Glutamatergic neuron (in vitro differentiated cells): ENCODE measurements at regions not wholly inside any gene's neighbourhood (a gene's known extent, or its start where the extent isn't known, plus 50 kb on each side); places are given as distances from the start of the nearest gene placed in this dataset.
"Not testable (repeated sequence)": the region's sequence is repeated elsewhere in the genome, so short reads cannot be mapped to it uniquely, and the experiment has no call there.

Source experiments
- DNase-seq: peaks from one replicate; pipeline ENCODE4 v3.0.0; 2022
- H3K27ac Mint-ChIP-seq: one replicate; pipeline ENCODE4 v1.8.0; 2020; ENCODE audit warnings: mild to moderate bottlenecking, mixed read lengths, inconsistent platforms; ENCODE audit not compliant: unreplicated experiment
- H3K27me3 Mint-ChIP-seq: one replicate; pipeline ENCODE4 v1.8.0; 2020; ENCODE audit warnings: mild to moderate bottlenecking, moderate library complexity, mixed read lengths, inconsistent platforms; ENCODE audit not compliant: unreplicated experiment
- H3K36me3 Mint-ChIP-seq: one replicate; pipeline ENCODE4 v1.8.0; 2020; ENCODE audit warnings: mild to moderate bottlenecking, mixed read lengths, inconsistent platforms; ENCODE audit not compliant: unreplicated experiment
- H3K4me1 Mint-ChIP-seq: one replicate; pipeline ENCODE4 v1.8.0; 2020; ENCODE audit warnings: mild to moderate bottlenecking, low read depth, mixed read lengths, inconsistent platforms; ENCODE audit not compliant: unreplicated experiment
- H3K4me3 Mint-ChIP-seq: one replicate; pipeline ENCODE4 v1.8.0; 2020; ENCODE audit warnings: mild to moderate bottlenecking, mixed read lengths, inconsistent platforms; ENCODE audit not compliant: unreplicated experiment
- H3K9me3 Mint-ChIP-seq: one replicate; pipeline ENCODE4 v1.8.0; 2020; ENCODE audit warnings: mild to moderate bottlenecking, moderate library complexity, mixed read lengths, inconsistent platforms; ENCODE audit not compliant: unreplicated experiment
- TF ChIP-seq, protein P1 (sequence below): fragments of 200-600 bp; sonication (generic); IDR thresholded peaks from one replicate; pipeline ENCODE4 v1.5.0; 2021; ENCODE audit not compliant: partially characterized antibody, unreplicated experiment

DNA sequence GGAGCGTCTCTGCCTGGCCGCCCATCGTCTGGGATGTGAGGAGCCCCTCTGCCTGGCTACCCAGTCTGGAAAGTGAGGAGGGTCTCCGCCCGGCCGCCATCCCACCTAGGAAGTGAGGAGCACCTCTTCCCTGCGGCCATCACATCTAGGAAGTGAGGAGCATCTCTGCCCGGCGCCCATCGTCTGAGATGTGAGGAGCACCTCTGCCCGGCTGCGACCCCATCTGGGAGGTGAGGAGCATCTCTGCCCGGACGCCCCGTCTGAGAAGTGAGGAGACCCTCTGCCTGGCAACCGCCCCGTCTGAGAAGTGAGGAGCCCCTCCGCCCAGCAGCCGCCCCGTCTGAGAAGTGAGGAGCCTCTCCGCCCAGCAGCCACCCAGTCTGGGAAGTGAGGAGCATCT lies 84.5 kb downstream of the IDS start:
- H3K27me3 Mint-ChIP-seq, H3K27ac Mint-ChIP-seq, H3K9me3 Mint-ChIP-seq, DNase-seq, H3K4me3 Mint-ChIP-seq, H3K4me1 Mint-ChIP-seq, H3K36me3 Mint-ChIP-seq: not testable (repeated sequence)

DNA sequence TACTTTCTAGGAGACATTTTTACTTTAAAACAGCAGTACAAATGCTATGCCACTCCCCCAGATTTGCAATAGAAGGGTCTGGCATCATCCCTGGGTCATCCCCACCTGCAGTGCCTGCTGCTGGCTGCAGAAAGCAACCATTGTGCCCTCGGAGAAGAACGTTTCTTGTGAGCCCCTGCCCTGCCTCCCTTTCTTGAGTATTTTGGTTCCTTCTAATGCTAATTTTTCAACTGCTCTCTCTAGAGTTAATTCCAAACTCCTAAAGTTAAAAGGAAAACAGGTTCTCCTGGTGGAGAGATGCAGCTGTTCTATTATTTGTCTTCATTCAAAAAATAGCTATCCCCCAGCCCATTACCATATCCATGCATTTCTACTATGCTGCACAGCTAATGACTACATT lies 107.1 kb downstream of the IDS start:
- no peak overlapping the region for H3K4me3 Mint-ChIP-seq
- TF ChIP-seq, protein P1, sequence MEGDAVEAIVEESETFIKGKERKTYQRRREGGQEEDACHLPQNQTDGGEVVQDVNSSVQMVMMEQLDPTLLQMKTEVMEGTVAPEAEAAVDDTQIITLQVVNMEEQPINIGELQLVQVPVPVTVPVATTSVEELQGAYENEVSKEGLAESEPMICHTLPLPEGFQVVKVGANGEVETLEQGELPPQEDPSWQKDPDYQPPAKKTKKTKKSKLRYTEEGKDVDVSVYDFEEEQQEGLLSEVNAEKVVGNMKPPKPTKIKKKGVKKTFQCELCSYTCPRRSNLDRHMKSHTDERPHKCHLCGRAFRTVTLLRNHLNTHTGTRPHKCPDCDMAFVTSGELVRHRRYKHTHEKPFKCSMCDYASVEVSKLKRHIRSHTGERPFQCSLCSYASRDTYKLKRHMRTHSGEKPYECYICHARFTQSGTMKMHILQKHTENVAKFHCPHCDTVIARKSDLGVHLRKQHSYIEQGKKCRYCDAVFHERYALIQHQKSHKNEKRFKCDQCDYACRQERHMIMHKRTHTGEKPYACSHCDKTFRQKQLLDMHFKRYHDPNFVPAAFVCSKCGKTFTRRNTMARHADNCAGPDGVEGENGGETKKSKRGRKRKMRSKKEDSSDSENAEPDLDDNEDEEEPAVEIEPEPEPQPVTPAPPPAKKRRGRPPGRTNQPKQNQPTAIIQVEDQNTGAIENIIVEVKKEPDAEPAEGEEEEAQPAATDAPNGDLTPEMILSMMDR, result no peak
- no peaks in the 10 kb centered on the region for H3K27me3 Mint-ChIP-seq
- DNase-seq, result no peak
- no peak overlapping the region for H3K27ac Mint-ChIP-seq
- no peaks in the 10 kb centered on the region for H3K4me1 Mint-ChIP-seq
- no peaks in the 10 kb centered on the region for H3K36me3 Mint-ChIP-seq
- no peaks in the 10 kb centered on the region for H3K9me3 Mint-ChIP-seq

DNA sequence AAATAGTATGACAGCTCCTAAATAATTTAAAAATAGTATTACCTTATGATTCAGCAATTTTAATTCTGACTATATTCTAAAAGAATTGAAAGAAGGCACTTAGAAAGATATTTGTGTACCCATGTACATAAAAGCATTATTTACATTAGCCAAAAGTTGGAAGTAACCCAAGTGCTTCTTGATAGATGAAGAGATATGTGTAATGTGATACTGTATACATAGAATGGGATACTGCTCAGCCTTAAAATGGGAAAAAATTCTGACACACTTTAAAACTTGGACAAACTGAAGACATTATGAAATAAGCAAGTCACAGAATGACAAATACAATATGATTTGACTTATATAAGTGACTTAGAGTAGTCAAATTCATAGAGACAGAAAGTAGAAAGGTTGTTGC lies 112.2 kb downstream of the IDS start:
- H3K9me3 Mint-ChIP-seq, result no peaks in the 10 kb centered on the region
- DNase-seq, result no peak
- no peak overlapping the region for H3K4me3 Mint-ChIP-seq
- H3K36me3 Mint-ChIP-seq, result no peaks in the 10 kb centered on the region
- H3K27me3 Mint-ChIP-seq, result no peaks in the 10 kb centered on the region
- no peak overlapping the region for H3K27ac Mint-ChIP-seq
- TF ChIP-seq, protein P1, result no peak
- no peaks in the 10 kb centered on the region for H3K4me1 Mint-ChIP-seq

DNA sequence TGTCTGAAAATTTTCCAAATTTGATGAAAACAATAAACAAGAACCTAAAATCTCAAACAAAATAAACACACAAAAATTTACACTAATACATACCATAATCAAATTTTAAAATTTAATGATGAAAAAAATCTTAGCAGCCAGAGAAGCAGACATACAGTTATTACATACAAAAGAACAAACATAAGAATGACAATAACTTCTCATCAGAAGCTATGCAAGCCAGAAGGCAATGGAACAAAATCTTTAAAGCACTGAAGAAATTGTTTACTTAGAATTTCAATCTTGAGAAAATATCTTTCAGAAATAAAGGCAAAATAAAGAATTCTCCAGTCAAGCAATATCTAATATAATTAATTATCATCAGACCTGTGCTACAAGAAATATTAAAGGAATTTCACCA lies 121.3 kb downstream of the IDS start:
- Mint-ChIP-seq H3K4me1 (no peaks in the 10 kb centered on the region), H3K27ac (no peak overlapping the region), H3K9me3 (peaks cover 2% of the 10 kb centered on the region), H3K27me3 (no peaks in the 10 kb centered on the region), H3K4me3 (no peak overlapping the region), H3K36me3 (no peaks in the 10 kb centered on the region)
- DNase-seq, result no peak
- TF ChIP-seq, protein P1, result no peak

DNA sequence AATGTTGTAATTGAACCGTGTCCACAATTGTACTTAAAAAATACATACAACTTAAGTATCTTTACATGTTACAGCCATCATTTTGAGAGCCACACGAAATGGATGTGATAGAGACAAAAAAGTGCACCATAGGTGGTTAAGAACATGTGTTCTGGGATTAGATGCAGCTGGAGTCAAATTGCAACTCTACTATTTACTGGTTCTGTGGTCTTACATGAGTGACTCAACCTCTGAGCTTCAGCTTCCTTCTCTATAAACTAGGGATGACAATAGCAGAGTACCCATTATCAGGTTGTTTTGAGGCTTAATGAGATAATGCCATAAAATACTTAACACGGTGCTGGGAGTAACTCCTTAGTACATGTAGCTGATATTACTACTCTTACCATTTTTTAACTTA lies 130.4 kb downstream of the IDS start:
- DNase-seq, result no peak
- no peaks in the 10 kb centered on the region for H3K4me1 Mint-ChIP-seq
- no peaks in the 10 kb centered on the region for H3K36me3 Mint-ChIP-seq
- H3K9me3 Mint-ChIP-seq, result no peaks in the 10 kb centered on the region
- H3K27ac Mint-ChIP-seq, result no peak overlapping the region
- TF ChIP-seq, protein P1, result no peak
- H3K27me3 Mint-ChIP-seq, result peaks cover 2% of the 10 kb centered on the region
- H3K4me3 Mint-ChIP-seq, result no peak overlapping the region

DNA sequence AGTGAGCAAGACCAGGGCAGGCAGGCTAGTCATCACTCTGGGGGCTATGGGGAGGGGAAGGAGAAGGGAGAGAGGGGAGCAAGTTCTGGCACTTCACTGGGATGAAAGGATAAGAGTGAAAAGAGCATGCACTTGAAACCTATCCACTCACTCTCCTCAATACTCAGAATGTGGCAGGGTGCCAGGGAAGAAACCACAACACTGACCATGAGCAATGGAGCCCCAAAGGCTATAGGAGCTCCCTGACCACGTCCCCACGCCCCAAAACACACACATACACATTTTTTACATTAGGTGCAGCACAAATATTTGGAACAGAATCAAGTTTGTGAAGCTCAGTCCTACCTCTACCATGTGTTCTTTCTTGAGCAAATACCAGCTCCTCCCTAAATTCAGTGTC lies 132.2 kb downstream of the IDS start:
- Mint-ChIP-seq H3K36me3 (no peaks in the 10 kb centered on the region), H3K4me1 (no peaks in the 10 kb centered on the region), H3K9me3 (no peaks in the 10 kb centered on the region), H3K27ac (no peak overlapping the region), H3K27me3 (peaks cover 2% of the 10 kb centered on the region), H3K4me3 (no peak overlapping the region)
- TF ChIP-seq, protein P1, result no peak
- DNase-seq, result no peak
